Breast epithelium (tissue), 4 donors: ENCODE measurements at regions not wholly inside any gene's neighbourhood (a gene's known extent, or its start where the extent isn't known, plus 50 kb on each side); places are given as distances from the start of the nearest gene placed in this dataset.

ENCODE experiments used
- DNase-seq, 2 donors: peaks; one replicate each; pipeline ENCODE4 v3.0.0-alpha.2; 2019; ENCODE audit warnings: low spot score in 2 of 2
- H3K27ac ChIP-seq, 2 donors: fragments of 200-600 bp; sonication (generic) in 1 of 2; one replicate each; pipeline ENCODE4 v1.5.1; 2016 to 2019; ENCODE audit warnings: mild to moderate bottlenecking in 1 of 2
- H3K27me3 ChIP-seq, 2 donors: fragments of 200-600 bp; sonication (generic) in 1 of 2; one replicate each; pipeline versions ENCODE4 v1.5.1 to v1.6.0; 2017 to 2019; ENCODE audit warnings: control low read depth in 1 of 2, mild to moderate bottlenecking in 1 of 2
- H3K36me3 ChIP-seq: fragments of 200-600 bp; one replicate; pipeline ENCODE4 v1.5.1; 2019
- H3K4me1 ChIP-seq, 2 donors: fragments of 200-600 bp; sonication (generic); one replicate each; pipeline ENCODE4 v1.5.1; 2016 to 2019; ENCODE audit warnings: control low read depth in 1 of 2
- H3K4me3 ChIP-seq, 3 donors: fragments of 200-600 bp; sonication (generic); 1 replicate in 2 of 3; 2 replicates in 1 of 3; pipeline ENCODE4 v1.5.1; 2016 to 2019; ENCODE audit warnings: mild to moderate bottlenecking in 3 of 3, moderate library complexity in 2 of 3
- H3K9me3 ChIP-seq, 2 donors: fragments of 200-600 bp; sonication (generic) in 1 of 2; one replicate each; pipeline ENCODE4 v1.5.1; 2016 to 2019; ENCODE audit warnings: control low read depth in 1 of 2
- POLR2A ChIP-seq: fragments of 450-650 bp; IDR thresholded peaks from one replicate; pipeline ENCODE4 v1.6.1; 2016; ENCODE audit warnings: antibody characterized with exemption, mild to moderate bottlenecking, moderate library complexity
- POLR2AphosphoS5 ChIP-seq, 3 donors: sonication (generic); formaldehyde crosslinking; IDR thresholded peaks; one replicate each; pipeline ENCODE4 v1.6.1; 2017; ENCODE audit warnings: antibody characterized with exemption in 3 of 3
- intact Hi-C: fragments of 100-400 bp; cut with DNase I; formaldehyde crosslinking; loops from one replicate; pipeline ENCODE4 v1.15.1; 2023; ENCODE audit warnings: low total_unique reads
- TF ChIP-seq, protein P1 (sequence below), 3 donors: fragments of 450-650 bp; IDR thresholded peaks; one replicate each; pipeline ENCODE4 v1.5.1; 2016 to 2017; ENCODE audit warnings: antibody characterized with exemption in 3 of 3, mild to moderate bottlenecking in 3 of 3, moderate library complexity in 3 of 3

DNA sequence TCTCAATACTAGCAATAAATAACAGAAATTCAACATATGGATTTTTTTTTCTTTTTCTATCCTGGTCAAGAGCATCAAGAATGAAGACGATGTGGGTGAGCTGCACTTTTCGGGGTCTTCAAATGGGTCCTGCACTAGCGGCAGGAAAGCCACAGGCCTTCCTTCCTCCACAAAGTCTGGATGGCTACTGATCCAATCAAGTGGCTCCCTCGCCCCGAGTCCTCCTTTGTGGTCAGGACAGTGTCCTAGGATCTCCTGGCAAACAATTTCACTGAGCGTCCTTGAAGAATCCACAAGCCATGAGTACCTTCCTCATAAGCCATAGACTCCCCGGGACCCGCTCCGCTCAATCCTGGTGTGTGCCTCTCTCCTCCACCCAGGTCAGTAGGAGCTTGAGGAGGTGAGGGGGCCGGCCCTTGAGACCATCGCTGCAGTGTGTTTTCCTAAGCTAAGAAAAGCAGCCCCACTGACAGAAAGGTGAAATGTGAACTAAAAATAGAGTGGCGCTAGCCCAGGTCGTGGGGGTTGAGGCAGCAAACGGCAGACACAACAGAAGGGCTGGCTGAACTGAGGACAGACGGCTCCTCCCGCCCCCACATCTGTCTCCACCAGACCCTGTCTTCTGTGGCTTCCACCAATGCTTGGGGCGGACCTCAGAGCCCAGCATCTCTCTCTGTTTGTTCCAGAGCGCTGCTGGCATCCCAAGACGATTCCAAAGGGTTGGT, 202.3 kb downstream of the HERPUD2 start:
- peaks cover 0 to 3% of the 10 kb centered on the region in 2 donors for H3K9me3 ChIP-seq
- no peaks in the 10 kb centered on the region for H3K36me3 ChIP-seq
- no peak for DNase-seq
- H3K4me3 ChIP-seq = no peak overlapping the region
- H3K27me3 ChIP-seq = no peaks in the 10 kb centered on the region
- intact Hi-C loops = no loop called here
- TF ChIP-seq, protein P1, sequence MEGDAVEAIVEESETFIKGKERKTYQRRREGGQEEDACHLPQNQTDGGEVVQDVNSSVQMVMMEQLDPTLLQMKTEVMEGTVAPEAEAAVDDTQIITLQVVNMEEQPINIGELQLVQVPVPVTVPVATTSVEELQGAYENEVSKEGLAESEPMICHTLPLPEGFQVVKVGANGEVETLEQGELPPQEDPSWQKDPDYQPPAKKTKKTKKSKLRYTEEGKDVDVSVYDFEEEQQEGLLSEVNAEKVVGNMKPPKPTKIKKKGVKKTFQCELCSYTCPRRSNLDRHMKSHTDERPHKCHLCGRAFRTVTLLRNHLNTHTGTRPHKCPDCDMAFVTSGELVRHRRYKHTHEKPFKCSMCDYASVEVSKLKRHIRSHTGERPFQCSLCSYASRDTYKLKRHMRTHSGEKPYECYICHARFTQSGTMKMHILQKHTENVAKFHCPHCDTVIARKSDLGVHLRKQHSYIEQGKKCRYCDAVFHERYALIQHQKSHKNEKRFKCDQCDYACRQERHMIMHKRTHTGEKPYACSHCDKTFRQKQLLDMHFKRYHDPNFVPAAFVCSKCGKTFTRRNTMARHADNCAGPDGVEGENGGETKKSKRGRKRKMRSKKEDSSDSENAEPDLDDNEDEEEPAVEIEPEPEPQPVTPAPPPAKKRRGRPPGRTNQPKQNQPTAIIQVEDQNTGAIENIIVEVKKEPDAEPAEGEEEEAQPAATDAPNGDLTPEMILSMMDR (IDR thresholded peaks at IDR 0.05) = no peak
- TF ChIP-seq POLR2AphosphoS5 (IDR thresholded peaks at IDR 0.05) = no peak
- no peak overlapping the region for H3K27ac ChIP-seq
- H3K4me1 ChIP-seq = no peaks in the 10 kb centered on the region

DNA sequence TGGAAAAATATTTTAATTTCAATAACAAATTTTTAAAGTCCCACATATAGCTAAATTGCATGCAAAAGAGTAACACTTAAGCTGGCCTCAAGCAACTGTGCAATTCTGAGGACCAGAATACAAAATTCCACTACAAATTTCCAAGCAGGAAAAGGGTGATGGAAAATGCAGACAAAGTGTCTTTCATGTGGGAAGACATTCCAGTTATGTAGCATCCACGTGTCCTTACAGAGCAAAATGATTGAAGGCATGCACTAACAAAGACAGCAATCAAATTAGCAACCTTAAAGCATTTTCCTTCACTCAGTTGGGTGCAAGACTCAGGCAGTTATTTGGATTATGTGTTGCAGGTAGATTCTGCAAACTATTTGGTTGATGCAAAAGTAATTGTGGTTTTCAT, 203.7 kb downstream of the HERPUD2 start:
- intact Hi-C loops = no loop called here
- H3K27ac ChIP-seq = no peak overlapping the region
- no peak for DNase-seq
- H3K9me3 ChIP-seq = peaks cover 0 to 3% of the 10 kb centered on the region in 2 donors
- H3K4me3 ChIP-seq = no peak overlapping the region
- no peaks in the 10 kb centered on the region for H3K36me3 ChIP-seq
- no peak for TF ChIP-seq POLR2AphosphoS5 (IDR thresholded peaks at IDR 0.05)
- TF ChIP-seq, protein P1 (IDR thresholded peaks at IDR 0.05) = no peak
- no peak for TF ChIP-seq POLR2A
- H3K4me1 ChIP-seq = no peaks in the 10 kb centered on the region
- H3K27me3 ChIP-seq = no peaks in the 10 kb centered on the region

DNA sequence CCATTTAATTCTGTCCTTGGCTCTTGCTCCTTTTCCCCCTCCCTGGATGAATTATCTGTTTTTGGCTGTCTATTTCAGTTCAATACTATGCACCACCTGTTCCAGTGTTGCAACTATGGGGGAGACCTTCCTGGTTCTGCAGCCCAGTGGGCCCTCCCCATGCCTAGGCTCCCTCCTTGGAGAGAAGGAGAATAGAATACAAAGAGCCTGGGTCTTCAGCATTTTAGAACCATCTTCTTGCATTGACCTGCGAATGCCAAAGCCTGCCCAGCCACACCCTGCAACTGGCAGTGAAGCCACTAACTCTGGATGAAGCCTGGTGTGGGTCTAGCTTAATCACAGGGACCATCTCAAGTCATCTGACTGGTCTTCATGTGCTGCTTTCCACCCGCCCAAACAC, 207.1 kb downstream of the HERPUD2 start:
- TF ChIP-seq, protein P1 (IDR thresholded peaks at IDR 0.05) = no peak
- no peak for TF ChIP-seq POLR2AphosphoS5 (IDR thresholded peaks at IDR 0.05)
- no peak for TF ChIP-seq POLR2A
- H3K36me3 ChIP-seq = no peaks in the 10 kb centered on the region
- no peaks in the 10 kb centered on the region for H3K27me3 ChIP-seq
- intact Hi-C loops = no loop called here
- no peak for DNase-seq
- no peaks in the 10 kb centered on the region for H3K4me1 ChIP-seq
- H3K4me3 ChIP-seq = no peak overlapping the region
- peaks cover 0 to 3% of the 10 kb centered on the region in 2 donors for H3K9me3 ChIP-seq
- H3K27ac ChIP-seq = no peak overlapping the region

DNA sequence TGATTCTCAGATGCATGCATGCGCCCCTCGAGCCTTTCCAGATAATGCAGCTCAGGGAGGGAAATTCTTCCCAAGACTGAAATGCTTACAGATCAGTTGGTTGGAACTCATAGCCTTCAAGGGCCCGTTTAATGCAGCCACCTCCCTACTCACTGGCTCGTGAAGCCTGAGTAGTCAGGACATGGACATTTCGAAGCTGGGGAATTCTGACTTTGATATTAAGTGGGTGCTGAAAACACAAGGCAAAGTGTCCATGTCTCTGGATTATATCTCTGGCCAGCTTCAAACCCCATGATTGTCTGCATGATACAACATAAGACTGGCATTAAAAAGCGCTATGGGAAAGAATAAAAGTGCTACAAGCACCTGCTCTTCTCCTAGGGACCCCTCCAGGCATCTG, 207.5 kb downstream of the HERPUD2 start:
- TF ChIP-seq, protein P1 (IDR thresholded peaks at IDR 0.05) = no peak
- no peak for TF ChIP-seq POLR2AphosphoS5 (IDR thresholded peaks at IDR 0.05)
- no peak for TF ChIP-seq POLR2A
- Histone ChIP-seq H3K4me3 (no peak overlapping the region), H3K27ac (no peak overlapping the region), H3K27me3 (no peaks in the 10 kb centered on the region), H3K9me3 (no peaks in the 10 kb centered on the region), H3K4me1 (no peaks in the 10 kb centered on the region), H3K36me3 (no peaks in the 10 kb centered on the region)
- no peak for DNase-seq
- intact Hi-C loops = no loop called here

DNA sequence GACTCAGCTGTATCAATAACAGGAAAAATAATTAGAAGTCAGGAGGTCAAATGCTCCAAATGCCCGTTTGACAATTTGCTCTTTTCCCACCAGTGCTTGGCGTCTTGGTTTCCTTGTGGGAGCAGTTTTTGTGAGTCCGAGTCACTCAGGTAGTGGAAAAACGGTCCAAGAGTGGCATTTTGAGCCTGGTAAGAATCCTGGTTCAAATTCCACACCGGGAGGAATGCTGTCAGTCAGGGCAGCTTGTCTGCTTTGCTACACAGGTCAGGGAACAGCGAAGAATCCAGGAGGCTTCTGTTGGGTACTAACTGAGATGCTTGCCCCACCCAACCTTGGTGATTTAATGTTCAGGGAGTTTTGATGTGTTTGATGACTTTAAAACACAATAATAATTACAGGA, 209.5 kb downstream of the HERPUD2 start:
- DNase-seq = no peak
- H3K4me1 ChIP-seq = no peaks in the 10 kb centered on the region
- no peaks in the 10 kb centered on the region for H3K9me3 ChIP-seq
- TF ChIP-seq POLR2A (no peak), POLR2AphosphoS5 (IDR thresholded peaks at IDR 0.05) (no peak)
- TF ChIP-seq, protein P1 (IDR thresholded peaks at IDR 0.05) = no peak
- H3K4me3 ChIP-seq = no peak overlapping the region
- intact Hi-C loops = no loop called here
- no peak overlapping the region for H3K27ac ChIP-seq
- no peaks in the 10 kb centered on the region for H3K27me3 ChIP-seq
- no peaks in the 10 kb centered on the region for H3K36me3 ChIP-seq
